Epithelial cell of esophagus (primary cell): ENCODE measurements at regions not wholly inside any gene's neighbourhood (a gene's known extent, or its start where the extent isn't known, plus 50 kb on each side); places are given as distances from the start of the nearest gene placed in this dataset.
A peak's percentile ranks its signal among the peaks of the same experiment; 100 is the strongest.

Source experiments
- DNase-seq: peaks from one replicate; pipeline ENCODE4 v3.0.0; 2010; ENCODE audit warnings: low read depth
- H3K4me3 ChIP-seq: 2 replicates; pipeline ENCODE4 v1.5.1; 2011; ENCODE audit warnings: mild to moderate bottlenecking, low read length, control low read depth
- TF ChIP-seq, protein P1 (sequence below): IDR thresholded peaks from 2 replicates; pipeline ENCODE4 v1.5.1; 2011; ENCODE audit warnings: low read depth, mild to moderate bottlenecking, low read length, control low read depth, inconsistent platforms; ENCODE audit not compliant: insufficient read depth; ENCODE audit errors: missing control alignments

DNA sequence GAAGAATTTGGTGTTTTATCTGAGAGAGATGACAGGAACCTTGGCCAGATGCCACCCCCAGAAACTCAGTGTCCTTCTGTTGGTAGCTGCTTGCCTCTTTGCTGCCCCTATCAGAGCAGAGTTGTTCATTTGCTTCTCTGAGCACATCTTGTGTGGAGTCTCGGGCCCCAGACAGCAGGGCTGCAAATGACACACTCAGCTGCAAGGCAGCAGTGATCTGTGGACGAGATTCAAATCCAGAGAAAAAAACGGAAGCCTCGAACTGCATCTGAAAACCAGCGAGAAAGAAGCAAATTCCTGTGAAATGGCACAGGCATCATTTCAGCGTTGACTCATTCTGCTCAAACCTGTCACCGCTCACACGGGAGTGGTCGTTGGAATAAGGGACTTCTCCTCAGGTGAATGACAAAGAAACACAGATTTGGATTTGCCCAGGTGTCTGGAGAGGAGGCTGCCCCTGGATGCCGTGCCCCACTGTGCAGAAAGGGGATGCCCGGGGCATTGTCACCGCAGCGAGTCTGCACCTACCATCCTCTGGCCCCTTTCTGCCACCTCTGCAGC is 144.7 kb downstream of the PFKFB3 start:
- DNase-seq = no peak
- TF ChIP-seq, protein P1, sequence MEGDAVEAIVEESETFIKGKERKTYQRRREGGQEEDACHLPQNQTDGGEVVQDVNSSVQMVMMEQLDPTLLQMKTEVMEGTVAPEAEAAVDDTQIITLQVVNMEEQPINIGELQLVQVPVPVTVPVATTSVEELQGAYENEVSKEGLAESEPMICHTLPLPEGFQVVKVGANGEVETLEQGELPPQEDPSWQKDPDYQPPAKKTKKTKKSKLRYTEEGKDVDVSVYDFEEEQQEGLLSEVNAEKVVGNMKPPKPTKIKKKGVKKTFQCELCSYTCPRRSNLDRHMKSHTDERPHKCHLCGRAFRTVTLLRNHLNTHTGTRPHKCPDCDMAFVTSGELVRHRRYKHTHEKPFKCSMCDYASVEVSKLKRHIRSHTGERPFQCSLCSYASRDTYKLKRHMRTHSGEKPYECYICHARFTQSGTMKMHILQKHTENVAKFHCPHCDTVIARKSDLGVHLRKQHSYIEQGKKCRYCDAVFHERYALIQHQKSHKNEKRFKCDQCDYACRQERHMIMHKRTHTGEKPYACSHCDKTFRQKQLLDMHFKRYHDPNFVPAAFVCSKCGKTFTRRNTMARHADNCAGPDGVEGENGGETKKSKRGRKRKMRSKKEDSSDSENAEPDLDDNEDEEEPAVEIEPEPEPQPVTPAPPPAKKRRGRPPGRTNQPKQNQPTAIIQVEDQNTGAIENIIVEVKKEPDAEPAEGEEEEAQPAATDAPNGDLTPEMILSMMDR = no peak
- H3K4me3 ChIP-seq = no peak overlapping the region

DNA sequence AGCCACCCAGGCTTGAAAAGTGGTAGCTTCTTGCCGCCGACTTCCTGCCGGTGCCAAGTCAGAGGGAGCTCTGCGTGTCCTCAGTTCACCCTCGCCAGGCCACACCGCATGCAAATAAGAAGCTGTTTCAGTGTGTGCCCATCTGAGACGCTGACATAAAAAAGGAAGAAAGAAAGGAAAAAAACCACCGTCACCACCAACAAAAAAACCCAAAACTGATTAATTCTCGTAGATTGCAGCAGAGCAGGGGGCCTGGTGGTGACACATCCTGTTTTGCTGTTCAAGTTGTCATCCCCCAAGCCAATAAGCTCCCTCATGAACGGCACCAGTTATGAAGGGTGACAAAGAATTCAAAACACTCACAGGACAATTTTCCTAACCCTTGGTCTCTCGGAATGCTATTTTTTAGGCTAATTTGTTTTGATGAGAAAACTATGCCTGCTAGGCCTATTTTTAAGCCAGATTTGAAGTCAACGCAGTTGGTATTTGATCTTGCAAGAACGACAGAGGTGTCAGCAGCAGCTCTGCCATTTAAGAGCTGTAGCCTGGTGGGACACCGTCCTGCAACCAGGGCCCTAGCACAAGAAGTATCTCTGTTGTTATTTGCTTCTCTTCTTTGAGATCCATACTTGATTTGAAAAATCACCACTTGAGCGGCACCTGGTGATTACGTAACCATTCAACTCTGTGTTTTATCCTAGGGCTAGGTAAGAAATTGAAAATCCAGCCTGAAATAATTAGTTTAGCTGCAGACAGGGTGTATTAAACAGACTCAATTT is 145.6 kb downstream of the PFKFB3 start:
- DNase-seq = no peak
- TF ChIP-seq, protein P1 = no peak
- H3K4me3 ChIP-seq = no peak overlapping the region

DNA sequence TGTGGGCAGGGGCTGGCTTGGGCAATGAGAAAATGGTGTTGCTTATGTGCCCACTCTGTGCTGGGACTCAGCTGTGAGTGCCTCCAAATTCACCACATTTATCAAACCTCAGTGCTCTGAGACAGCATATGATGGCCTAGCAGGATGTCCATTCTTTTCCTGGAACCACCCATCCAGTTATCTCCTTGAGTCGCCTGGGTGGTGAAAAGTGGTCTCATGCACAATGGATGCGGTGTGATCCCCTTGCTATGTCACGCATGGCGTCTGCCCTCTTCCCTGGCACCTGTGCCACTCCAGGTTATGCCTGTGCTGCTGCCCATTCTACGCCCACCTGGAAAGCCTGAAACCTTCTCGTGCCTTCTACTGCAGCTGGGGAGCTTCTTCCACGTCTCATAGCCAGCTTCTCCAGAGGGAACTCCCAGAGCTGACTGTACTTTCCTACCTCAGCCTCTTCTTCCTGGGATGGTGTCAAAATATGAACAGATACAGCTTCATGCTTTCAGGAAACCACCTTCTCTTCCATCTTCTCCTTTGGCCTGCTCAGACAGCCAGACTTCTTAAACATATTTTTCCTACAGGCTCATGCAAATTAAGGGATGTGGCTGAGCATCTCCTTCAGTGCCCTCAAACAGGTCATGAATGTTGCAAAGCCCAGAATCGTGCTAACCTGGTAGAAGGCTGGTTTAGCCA is 147.3 kb downstream of the PFKFB3 start:
- no peak overlapping the region for H3K4me3 ChIP-seq
- no peak for DNase-seq
- TF ChIP-seq, protein P1 = no peak

DNA sequence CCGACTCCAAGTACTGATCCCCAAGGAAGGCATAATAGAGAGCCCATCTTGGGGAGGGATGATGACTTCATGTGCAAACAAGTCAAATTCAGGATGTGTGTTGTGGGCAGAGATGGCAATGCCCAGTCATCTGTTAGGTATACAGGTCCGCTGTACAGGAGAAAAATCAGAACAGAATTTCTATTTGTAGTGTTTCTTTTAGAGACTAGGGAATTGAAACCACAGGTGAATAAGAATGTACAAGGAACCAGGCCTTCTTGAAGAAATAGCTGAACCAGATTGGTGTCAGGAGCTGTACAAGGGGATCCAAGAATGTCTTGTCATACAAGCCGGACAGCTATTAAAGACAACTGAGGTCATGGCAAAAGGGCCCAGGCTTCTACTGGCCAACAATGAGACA is 147.9 kb downstream of the PFKFB3 start:
- DNase-seq = no peak
- no peak overlapping the region for H3K4me3 ChIP-seq
- TF ChIP-seq, protein P1 = no peak

DNA sequence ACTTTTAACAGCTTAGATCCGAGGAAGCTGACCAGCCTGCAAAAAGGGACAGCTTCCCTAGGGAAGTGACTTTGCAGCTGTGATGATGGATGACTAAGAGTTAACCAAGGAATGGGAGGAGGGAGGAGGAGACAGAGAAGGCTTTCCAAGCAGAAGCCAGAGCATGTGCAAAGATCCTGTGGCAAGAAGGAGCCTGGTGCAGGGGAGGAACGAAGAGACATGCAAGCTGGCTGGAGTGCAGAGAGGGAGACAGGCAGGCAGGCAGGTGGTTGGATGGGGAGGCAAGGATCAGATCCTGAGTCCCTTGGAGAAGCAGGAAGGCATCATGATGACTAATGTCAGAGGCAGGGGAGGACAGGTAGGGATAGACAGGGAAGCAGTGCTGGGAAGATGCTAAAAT is 148.8 kb downstream of the PFKFB3 start:
- peak; percentile 11 for DNase-seq
- H3K4me3 ChIP-seq = no peak overlapping the region
- TF ChIP-seq, protein P1 = no peak

DNA sequence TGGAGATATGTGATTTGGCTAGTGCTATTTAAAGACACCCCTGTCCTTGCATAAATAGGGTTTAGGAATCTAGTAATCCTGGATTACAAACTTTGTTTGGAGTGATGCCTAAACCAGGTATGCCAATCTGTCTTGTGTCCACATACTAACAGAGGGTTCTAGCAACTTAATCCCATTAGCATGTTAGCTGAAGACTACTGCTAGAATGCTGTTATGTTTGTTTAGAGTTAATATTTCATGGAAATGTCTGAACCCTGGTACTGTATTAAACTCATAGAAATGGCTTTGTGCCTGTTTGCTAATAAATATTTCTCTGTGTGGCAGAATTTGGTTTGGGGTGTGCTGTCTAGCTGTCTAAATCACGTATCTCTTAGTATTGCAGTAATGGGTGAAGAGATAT is 150.8 kb downstream of the PFKFB3 start:
- DNase-seq = no peak
- H3K4me3 ChIP-seq = no peak overlapping the region
- TF ChIP-seq, protein P1 = no peak
